IMR-90 (cell line): ENCODE measurements at regions not wholly inside any gene's neighbourhood (a gene's known extent, or its start where the extent isn't known, plus 50 kb on each side); places are given as distances from the start of the nearest gene placed in this dataset.

Experiments
- ATAC-seq: fragments of 200-7000 bp; cut with Tn5 transposase; 2 replicates; pipeline ENCODE4 v1.9.1; 2020; ENCODE audit warnings: low read depth, mild to moderate bottlenecking, moderate library complexity
- BruUV-seq: library from RNA; stranded (reverse); fragments of 400-500 nt; replicated peaks from 2 replicates; lab custom pipeline; 2021; lab: Mats Ljungman, UMichigan
- CTCF ChIA-PET: fragments of 300-600 bp; formaldehyde crosslinking; extraction: SDS; loops from one replicate; lab custom pipeline; 2021; ENCODE audit warnings: antibody characterized with exemption; lab: Yijun Ruan, JAX
- POLR2A ChIA-PET: fragments of 300-600 bp; sonication (Branson Sonifier 250); formaldehyde crosslinking; loops from one replicate; lab custom pipeline; 2022; ENCODE audit warnings: antibody characterized with exemption; ENCODE audit not compliant: unreplicated experiment; lab: Charles Lee
- DNase-seq: peaks from one replicate; pipeline ENCODE4 v3.0.0; 2013
- H2AFZ ChIP-seq: replicated peaks from 2 replicates; pipeline ENCODE3; 2013; ENCODE audit warnings: low read length, mild to moderate bottlenecking; ENCODE audit not compliant: poor library complexity
- H2AK5ac ChIP-seq: 2 replicates; pipeline ENCODE4 v1.6.1; 2013; ENCODE audit warnings: low read depth, low read length, inconsistent platforms
- H2AK9ac ChIP-seq: replicated peaks from 2 replicates; pipeline ENCODE3; 2013; ENCODE audit warnings: mild to moderate bottlenecking, low read depth, low read length, moderate library complexity; ENCODE audit not compliant: poor library complexity
- H2BK120ac ChIP-seq: 2 replicates; pipeline ENCODE4 v1.6.1; 2013; ENCODE audit warnings: low read depth, low read length, inconsistent platforms
- H2BK15ac ChIP-seq: 3 replicates; pipeline ENCODE4 v1.6.1; 2013; ENCODE audit warnings: low read depth, low read length, inconsistent platforms
- H2BK20ac ChIP-seq: 2 replicates; pipeline ENCODE4 v1.6.1; 2013; ENCODE audit warnings: low read depth, mild to moderate bottlenecking, inconsistent platforms, low read length, moderate library complexity
- H2BK5ac ChIP-seq: 2 replicates; pipeline ENCODE4 v1.6.1; 2013; ENCODE audit warnings: mild to moderate bottlenecking, low read depth, low read length, inconsistent platforms; ENCODE audit not compliant: poor library complexity, severe bottlenecking
- H3K14ac ChIP-seq: replicated peaks from 2 replicates; pipeline ENCODE4 v1.6.1; 2013; ENCODE audit warnings: low read depth, low read length, inconsistent platforms
- H3K18ac ChIP-seq: 2 replicates; pipeline ENCODE4 v1.6.1; 2013; ENCODE audit warnings: low read depth, low read length, control low read depth
- H3K23ac ChIP-seq: 2 replicates; pipeline ENCODE4 v1.6.1; 2013; ENCODE audit warnings: low read depth, low read length, inconsistent platforms
- H3K27ac ChIP-seq: 2 replicates; pipeline ENCODE4 v1.5.1; 2013; ENCODE audit warnings: mild to moderate bottlenecking, control low read depth, low read length; ENCODE audit not compliant: insufficient read depth
- H3K27me3 ChIP-seq: 2 replicates; pipeline ENCODE4 v1.6.1; 2013; ENCODE audit warnings: low read length; ENCODE audit not compliant: control insufficient read depth, insufficient read depth
- H3K36me3 ChIP-seq: 2 replicates; pipeline ENCODE4 v1.6.1; 2013; ENCODE audit warnings: low read length, mixed read lengths; ENCODE audit not compliant: control insufficient read depth, insufficient read depth
- H3K4ac ChIP-seq: 2 replicates; pipeline ENCODE4 v1.6.1; 2013; ENCODE audit warnings: low read depth, low read length, inconsistent platforms
- H3K4me1 ChIP-seq: 2 replicates; pipeline ENCODE4 v1.6.1; 2013; ENCODE audit warnings: low read length, mixed read lengths; ENCODE audit not compliant: control insufficient read depth, insufficient read depth
- H3K4me2 ChIP-seq: 2 replicates; pipeline ENCODE4 v1.6.1; 2013; ENCODE audit warnings: low read depth, mild to moderate bottlenecking, control low read depth, low read length, moderate library complexity
- H3K4me3 ChIP-seq: 2 replicates; pipeline ENCODE4 v1.5.1; 2013; ENCODE audit warnings: low read depth, mild to moderate bottlenecking, control low read depth, low read length, moderate library complexity; ENCODE audit not compliant: insufficient read depth
- H3K56ac ChIP-seq: 2 replicates; pipeline ENCODE4 v1.6.1; 2013; ENCODE audit warnings: low read length, inconsistent platforms; ENCODE audit not compliant: insufficient read depth; ENCODE audit errors: extremely low read depth
- H3K79me1 ChIP-seq, 2 experiments: 2 replicates each; pipeline ENCODE4 v1.6.1; 2013; ENCODE audit warnings: low read length in 2 of 2, inconsistent platforms in 1 of 2, low read depth in 1 of 2
- H3K9ac ChIP-seq: 2 replicates; pipeline ENCODE4 v1.6.1; 2013; ENCODE audit warnings: low read depth, low read length, control low read depth
- H3K9me1 ChIP-seq: 2 replicates; pipeline ENCODE4 v1.6.1; 2013; ENCODE audit warnings: low read length, inconsistent platforms; ENCODE audit not compliant: insufficient read depth
- H3K9me3 ChIP-seq: 2 replicates; pipeline ENCODE4 v1.6.1; 2013; ENCODE audit warnings: low read length; ENCODE audit not compliant: control insufficient read depth, insufficient read depth
- H4K20me1 ChIP-seq: 2 replicates; pipeline ENCODE4 v1.6.1; 2013; ENCODE audit warnings: low read length, inconsistent platforms; ENCODE audit not compliant: insufficient read depth
- H4K5ac ChIP-seq: 2 replicates; pipeline ENCODE4 v1.6.1; 2013; ENCODE audit warnings: mild to moderate bottlenecking, low read depth, low read length, control low read depth
- H4K8ac ChIP-seq, 2 experiments: 2 replicates each; pipeline ENCODE4 v1.6.1; 2013; ENCODE audit warnings: low read depth in 2 of 2, low read length in 2 of 2, control low read depth in 1 of 2, inconsistent platforms in 1 of 2
- H4K91ac ChIP-seq: 2 replicates; pipeline ENCODE4 v1.6.1; 2013; ENCODE audit warnings: low read depth, low read length, inconsistent platforms; ENCODE audit not compliant: insufficient read depth
- BHLHE40 ChIP-seq: fragments of 150-350 bp; IDR thresholded peaks from 2 replicates; pipeline ENCODE4 v1.6.1; 2016; ENCODE audit warnings: mild to moderate bottlenecking, low read depth, low read length
- CEBPB ChIP-seq: IDR thresholded peaks from 2 replicates; pipeline ENCODE4 v1.6.1; 2012; ENCODE audit warnings: low read depth, low read length, improper control_type of control experiment
- CHD1 ChIP-seq: IDR thresholded peaks from 2 replicates; pipeline ENCODE4 v1.6.1; 2012; ENCODE audit warnings: low read depth, low read length, improper control_type of control experiment
- CTCF ChIP-seq: conservative IDR thresholded peaks from 2 replicates; pipeline ENCODE4 v1.5.1; 2012; ENCODE audit warnings: mild to moderate bottlenecking, low read depth, low read length, improper control_type of control experiment
- ELK1 ChIP-seq: fragments of 150-350 bp; IDR thresholded peaks from 2 replicates; pipeline ENCODE4 v1.6.1; 2016; ENCODE audit warnings: low read depth, mild to moderate bottlenecking, low read length, moderate library complexity, borderline replicate concordance
- FOS ChIP-seq: fragments of 150-350 bp; IDR thresholded peaks from 2 replicates; pipeline ENCODE4 v1.6.1; 2016; ENCODE audit warnings: low read depth, low read length
- MAFK ChIP-seq: IDR thresholded peaks from 2 replicates; pipeline ENCODE4 v1.6.1; 2012; ENCODE audit warnings: low read depth, low read length, improper control_type of control experiment
- MAZ ChIP-seq: IDR thresholded peaks from 2 replicates; pipeline ENCODE4 v1.6.1; 2012; ENCODE audit warnings: low read depth, mild to moderate bottlenecking, low read length, improper control_type of control experiment, moderate library complexity, borderline replicate concordance
- MXI1 ChIP-seq: IDR thresholded peaks from 2 replicates; pipeline ENCODE4 v1.6.1; 2012; ENCODE audit warnings: low read depth, mild to moderate bottlenecking, low read length, moderate library complexity, borderline replicate concordance
- NFE2L2 ChIP-seq: fragments of 150-350 bp; IDR thresholded peaks from 2 replicates; pipeline ENCODE4 v1.6.1; 2016; ENCODE audit warnings: low read depth, mild to moderate bottlenecking, low read length
- POLR2A ChIP-seq: IDR thresholded peaks from 2 replicates; pipeline ENCODE4 v1.6.1; 2012; ENCODE audit warnings: mild to moderate bottlenecking, low read depth, low read length
- RAD21 ChIP-seq: IDR thresholded peaks from 2 replicates; pipeline ENCODE4 v1.6.1; 2012; ENCODE audit warnings: low read length, improper control_type of control experiment
- RCOR1 ChIP-seq: IDR thresholded peaks from 2 replicates; pipeline ENCODE4 v1.6.1; 2012; ENCODE audit warnings: mild to moderate bottlenecking, low read length, improper control_type of control experiment; ENCODE audit not compliant: insufficient replicate concordance
- RFX5 ChIP-seq: IDR thresholded peaks from 2 replicates; pipeline ENCODE4 v1.8.0; 2012; ENCODE audit warnings: low read depth, mild to moderate bottlenecking, low read length, moderate library complexity
- SMC3 ChIP-seq: fragments of 150-350 bp; IDR thresholded peaks from 2 replicates; pipeline ENCODE4 v1.6.1; 2016; ENCODE audit warnings: low read depth, mild to moderate bottlenecking, antibody characterized with exemption, low read length, moderate library complexity
- USF2 ChIP-seq: fragments of 150-350 bp; IDR thresholded peaks from 2 replicates; pipeline ENCODE4 v1.6.1; 2017; ENCODE audit warnings: mild to moderate bottlenecking, antibody characterized with exemption, low read length, low read depth
- WGBS, 2 experiments: methylation state at CpG; one replicate each; pipeline versions ENCODE4 v1.1.5 to v1.1.7; 2013; ENCODE audit warnings: missing lambda C conversion rate in 2 of 2; ENCODE audit not compliant: insufficient read length in 1 of 2; ENCODE audit errors: extremely low coverage in 2 of 2; 5-methylcytosine and 5-hydroxymethylcytosine counted together
- dilution Hi-C: fragments of 300-500 bp; cut with HindIII; formaldehyde crosslinking; loops from one replicate; pipeline ENCODE4 v1.14.3; 2018; ENCODE audit warnings: low sequenced_read_pairs; ENCODE audit not compliant: unreplicated experiment
- in situ Hi-C: fragments of 300-500 bp; cut with MboI; formaldehyde crosslinking; loops from 3 replicates; pipeline ENCODE4 v1.14.3; 2019; ENCODE audit warnings: low sequenced_read_pairs, inconsistent platforms, mixed read lengths
- intact Hi-C: fragments of 100-400 bp; cut with micrococcal nuclease; formaldehyde crosslinking; loops from 2 replicates; pipeline ENCODE4 v1.10.0; 2022

- Histone ChIP-seq H4K8ac (no peak overlapping the region), H3K4me1 (no peaks in the 10 kb centered on the region), H2BK20ac (no peak overlapping the region), H2AK9ac (no peak overlapping the region), H3K9me1 (no peaks in the 10 kb centered on the region), H2AK5ac (no peak overlapping the region), H2BK120ac (no peak overlapping the region), H3K9ac (no peak overlapping the region), H3K14ac (no peak overlapping the region), H3K27ac (no peak overlapping the region), H2BK5ac (no peak overlapping the region), H4K20me1 (no peaks in the 10 kb centered on the region), H3K79me1 (no peaks in the 10 kb centered on the region), H3K4me3 (no peak overlapping the region), H3K56ac (no peak overlapping the region), H3K23ac (no peak overlapping the region), H3K27me3 (no peaks in the 10 kb centered on the region), H2AFZ (no peak overlapping the region), H3K4me2 (no peak overlapping the region), H3K4ac (no peak overlapping the region), H4K91ac (no peak overlapping the region), H3K36me3 (no peaks in the 10 kb centered on the region), H2BK15ac (no peak overlapping the region), H3K9me3 (no peaks in the 10 kb centered on the region), H3K18ac (no peak overlapping the region), H4K5ac (no peak overlapping the region)
- no TSS peak for BruUV-seq
- ATAC-seq: no peak
- TF ChIP-seq FOS (no peak), NFE2L2 (no peak), CHD1 (no peak), BHLHE40 (no peak), CEBPB (no peak), CTCF (no peak), POLR2A (no peak), MAZ (no peak), SMC3 (no peak), RAD21 (no peak), RFX5 (no peak), RCOR1 (no peak), MAFK (no peak), ELK1 (no peak), MXI1 (no peak), USF2 (no peak)
- dilution Hi-C loops: no loop called here
- CTCF ChIA-PET: no interaction called here
- intact Hi-C loops: no loop called here
- POLR2A ChIA-PET: no interaction called here
- no CpG with 5 or more reads among the region's 2 CpGs for WGBS, 2 experiments
- in situ Hi-C loops: no loop called here
- DNase-seq: no peak
Observed at GRCh38 chr3:181302960-181303359, 313.4 kb upstream of the DNAJC19 start.
